ENCODE measurements at regions not wholly inside any gene's neighbourhood (a gene's known extent, or its start where the extent isn't known, plus 50 kb on each side); places are given as distances from the start of the nearest gene placed in this dataset.

DNA sequence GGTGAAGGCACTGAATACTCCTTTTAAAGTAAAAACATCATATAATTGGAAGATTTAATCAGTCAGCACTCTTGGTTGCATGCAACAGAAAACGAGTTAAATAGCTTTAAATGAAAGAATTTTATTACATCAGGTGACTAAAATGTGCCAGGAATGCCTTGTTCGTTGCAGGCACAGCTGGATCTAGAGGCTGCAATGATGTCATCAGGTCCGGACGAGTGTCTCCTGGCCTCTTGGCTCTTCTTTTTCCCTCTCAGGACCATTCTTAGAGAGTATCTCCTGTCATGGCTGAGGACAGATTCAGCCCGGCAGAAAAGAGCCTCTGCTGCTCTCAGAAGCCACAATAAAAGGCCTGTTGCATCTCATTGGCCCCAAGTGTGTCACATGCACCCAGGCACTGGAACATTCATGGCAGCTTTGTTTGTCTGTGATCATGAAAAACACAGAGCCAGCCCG lies 510.7 kb upstream of the SULF2 start:
- H3K9me3 ChIP-seq (ENCODE audit: low read depth, low read length, poor library complexity, severe bottlenecking) = no peaks in the 10 kb centered on the region
- no TSS peak for BruUV-seq (replicated peaks)
- no peak for DNase-seq (ENCODE audit: low spot score)
- no peak overlapping the region for H3K27ac ChIP-seq (ENCODE audit: low read depth, low read length, poor library complexity, severe bottlenecking)
- H3K4me3 ChIP-seq (ENCODE audit: low read depth, low read length, poor library complexity, severe bottlenecking) = no peak overlapping the region
- intact Hi-C loops (cut with micrococcal nuclease; ENCODE audit: unreplicated experiment) = loop anchor here (10.0 kb wide), 1 partner anchor 621 kb away; no protein-coding TSS in a partner anchor
- ChIA-PET POLR2A (ENCODE audit: low non-redundant PET) (no interaction called here), CTCF (interaction anchor here (0.5 to 1.8 kb wide), 3 partner anchors 325 to 618 kb away, joined by 3 to 4 read pairs (median 4); no protein-coding TSS in a partner anchor)
- peaks cover 7% of the 10 kb centered on the region for H3K27me3 ChIP-seq (replicated peaks; ENCODE audit: insufficient read depth, low read depth, low read length, poor library complexity)
- no peaks in the 10 kb centered on the region for H3K36me3 ChIP-seq (ENCODE audit: insufficient read depth, low read length, poor library complexity, severe bottlenecking)
- TF ChIP-seq EZH2 (IDR thresholded peaks at IDR 0.05; ENCODE audit: borderline replicate concordance, low read depth, low read length, poor library complexity, severe bottlenecking) = no peak
- TF ChIP-seq, protein P1, sequence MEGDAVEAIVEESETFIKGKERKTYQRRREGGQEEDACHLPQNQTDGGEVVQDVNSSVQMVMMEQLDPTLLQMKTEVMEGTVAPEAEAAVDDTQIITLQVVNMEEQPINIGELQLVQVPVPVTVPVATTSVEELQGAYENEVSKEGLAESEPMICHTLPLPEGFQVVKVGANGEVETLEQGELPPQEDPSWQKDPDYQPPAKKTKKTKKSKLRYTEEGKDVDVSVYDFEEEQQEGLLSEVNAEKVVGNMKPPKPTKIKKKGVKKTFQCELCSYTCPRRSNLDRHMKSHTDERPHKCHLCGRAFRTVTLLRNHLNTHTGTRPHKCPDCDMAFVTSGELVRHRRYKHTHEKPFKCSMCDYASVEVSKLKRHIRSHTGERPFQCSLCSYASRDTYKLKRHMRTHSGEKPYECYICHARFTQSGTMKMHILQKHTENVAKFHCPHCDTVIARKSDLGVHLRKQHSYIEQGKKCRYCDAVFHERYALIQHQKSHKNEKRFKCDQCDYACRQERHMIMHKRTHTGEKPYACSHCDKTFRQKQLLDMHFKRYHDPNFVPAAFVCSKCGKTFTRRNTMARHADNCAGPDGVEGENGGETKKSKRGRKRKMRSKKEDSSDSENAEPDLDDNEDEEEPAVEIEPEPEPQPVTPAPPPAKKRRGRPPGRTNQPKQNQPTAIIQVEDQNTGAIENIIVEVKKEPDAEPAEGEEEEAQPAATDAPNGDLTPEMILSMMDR (conservative IDR thresholded peaks at IDR 0.05; ENCODE audit: low read depth, low read length) = no peak
- H3K4me1 ChIP-seq (ENCODE audit: insufficient read depth, low read length, poor library complexity, severe bottlenecking) = peaks cover 13% of the 10 kb centered on the region

GRCh38 chr20:48295445-48295903 lies 510.2 kb upstream of the SULF2 start:
- POLR2A ChIA-PET (ENCODE audit: low non-redundant PET) = no interaction called here
- H3K27me3 ChIP-seq (replicated peaks; ENCODE audit: insufficient read depth, low read depth, low read length, poor library complexity) = peaks cover 8% of the 10 kb centered on the region
- no peak overlapping the region for H3K4me3 ChIP-seq (ENCODE audit: low read depth, low read length, poor library complexity, severe bottlenecking)
- H3K36me3 ChIP-seq (ENCODE audit: insufficient read depth, low read length, poor library complexity, severe bottlenecking) = no peaks in the 10 kb centered on the region
- CTCF ChIA-PET = interaction anchor here (0.5 to 1.8 kb wide), 3 partner anchors 325 to 617 kb away, joined by 3 to 4 read pairs (median 4); no protein-coding TSS in a partner anchor
- peak; percentile 56 for DNase-seq (ENCODE audit: low spot score)
- H3K27ac ChIP-seq (ENCODE audit: low read depth, low read length, poor library complexity, severe bottlenecking) = no peak overlapping the region
- no peaks in the 10 kb centered on the region for H3K9me3 ChIP-seq (ENCODE audit: low read depth, low read length, poor library complexity, severe bottlenecking)
- no peak for TF ChIP-seq EZH2 (IDR thresholded peaks at IDR 0.05; ENCODE audit: borderline replicate concordance, low read depth, low read length, poor library complexity, severe bottlenecking)
- TF ChIP-seq, protein P1 (conservative IDR thresholded peaks at IDR 0.05; ENCODE audit: low read depth, low read length) = 0 out of 2 replicates have a peak, but pooled peaks have one; percentile 23
- peaks cover 13% of the 10 kb centered on the region for H3K4me1 ChIP-seq (ENCODE audit: insufficient read depth, low read length, poor library complexity, severe bottlenecking)
- BruUV-seq (replicated peaks) = no TSS peak
- intact Hi-C loops (cut with micrococcal nuclease; ENCODE audit: unreplicated experiment) = loop anchor here (10.0 kb wide), 1 partner anchor 621 kb away; no protein-coding TSS in a partner anchor

DNA sequence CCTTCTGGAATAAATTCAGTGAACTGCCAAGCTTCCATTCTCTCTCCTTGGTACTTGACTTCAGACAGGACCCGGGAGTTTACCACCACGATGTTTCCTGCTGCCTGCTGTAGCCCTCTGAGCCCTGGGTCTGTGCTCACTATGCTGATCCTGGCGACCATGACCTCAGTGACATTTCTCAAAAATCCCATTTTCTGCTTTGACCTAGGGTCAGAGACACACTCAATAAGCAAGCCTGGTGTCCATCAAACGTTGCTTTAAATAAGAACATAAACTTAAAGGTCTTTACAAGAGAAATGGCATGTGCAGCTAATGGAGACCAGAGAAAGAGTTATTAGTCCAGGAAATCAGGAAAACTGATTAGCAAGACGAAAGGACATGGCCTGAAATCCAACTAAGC lies 509.7 kb upstream of the SULF2 start:
- ChIA-PET CTCF (interaction anchor here (1.1 to 1.8 kb wide), 2 partner anchors 326 to 617 kb away, joined by 3 to 4 read pairs; no protein-coding TSS in a partner anchor), POLR2A (ENCODE audit: low non-redundant PET) (interaction anchor here (0.6 kb wide), 1 partner anchor 221 kb away, joined by 3 read pairs; no protein-coding TSS in a partner anchor)
- Histone ChIP-seq H3K4me1 (ENCODE audit: insufficient read depth, low read length, poor library complexity, severe bottlenecking) (peaks cover 13% of the 10 kb centered on the region), H3K4me3 (ENCODE audit: low read depth, low read length, poor library complexity, severe bottlenecking) (no peak overlapping the region), H3K27ac (ENCODE audit: low read depth, low read length, poor library complexity, severe bottlenecking) (no peak overlapping the region), H3K27me3 (replicated peaks; ENCODE audit: insufficient read depth, low read depth, low read length, poor library complexity) (peaks cover 8% of the 10 kb centered on the region), H3K36me3 (ENCODE audit: insufficient read depth, low read length, poor library complexity, severe bottlenecking) (no peaks in the 10 kb centered on the region), H3K9me3 (ENCODE audit: low read depth, low read length, poor library complexity, severe bottlenecking) (no peaks in the 10 kb centered on the region)
- intact Hi-C loops (cut with micrococcal nuclease; ENCODE audit: unreplicated experiment) = loop anchor here (5.0 to 10.0 kb wide), 2 partner anchors 508 to 620 kb away; partner anchors contain the start of gene SULF2
- DNase-seq (ENCODE audit: low spot score) = no peak
- TF ChIP-seq, protein P1 (conservative IDR thresholded peaks at IDR 0.05; ENCODE audit: low read depth, low read length) = no peak
- TF ChIP-seq EZH2 (IDR thresholded peaks at IDR 0.05; ENCODE audit: borderline replicate concordance, low read depth, low read length, poor library complexity, severe bottlenecking) = no peak
- BruUV-seq (replicated peaks) = no TSS peak

Data from A673 (cell line).